GM21723 (cell line): ENCODE measurements at regions not wholly inside any gene's neighbourhood (a gene's known extent, or its start where the extent isn't known, plus 50 kb on each side); places are given as distances from the start of the nearest gene placed in this dataset.

ENCODE experiments used
- ATAC-seq: cut with Tn5 transposase; IDR thresholded peaks from one replicate; pipeline ENCODE4 v1.9.1; 2021; ENCODE audit warnings: mild to moderate bottlenecking, moderate library complexity; ENCODE audit not compliant: unreplicated experiment

DNA sequence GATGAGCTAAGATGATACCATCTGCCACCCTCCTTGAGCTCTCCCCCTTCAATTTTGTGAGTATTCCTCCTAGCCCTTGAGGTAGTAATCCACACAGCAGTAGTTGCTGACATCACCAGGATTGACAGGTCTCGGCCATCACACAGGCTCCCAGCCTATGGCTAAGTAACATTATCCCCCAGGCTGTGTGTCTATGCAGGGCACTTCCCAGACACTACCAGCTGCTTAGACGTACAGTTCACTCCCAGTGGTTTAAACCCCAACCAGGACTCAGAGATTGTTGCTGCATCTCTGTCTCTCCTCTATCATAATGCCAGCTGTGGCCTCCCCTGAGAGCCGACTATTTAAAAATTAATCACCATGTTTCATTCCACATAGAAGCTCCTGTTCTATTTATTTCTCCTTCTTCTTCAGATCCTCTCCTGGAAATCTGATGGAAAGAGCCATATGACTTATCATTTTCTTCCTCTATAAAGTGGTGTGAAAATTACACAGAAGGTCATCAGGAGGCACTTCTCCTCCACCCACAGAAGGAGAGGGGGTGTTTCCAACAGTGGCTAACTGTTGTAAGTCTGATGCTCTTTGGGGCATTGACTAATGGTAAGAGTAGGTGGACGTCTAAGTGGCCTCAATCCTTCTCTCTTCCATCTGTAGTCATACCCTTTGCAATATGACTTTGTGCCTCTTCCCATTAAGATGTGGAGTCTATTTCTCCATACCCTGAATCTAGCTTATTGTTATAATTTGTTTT is 396.3 kb downstream of the SETD4 start:
- no peak for ATAC-seq

DNA sequence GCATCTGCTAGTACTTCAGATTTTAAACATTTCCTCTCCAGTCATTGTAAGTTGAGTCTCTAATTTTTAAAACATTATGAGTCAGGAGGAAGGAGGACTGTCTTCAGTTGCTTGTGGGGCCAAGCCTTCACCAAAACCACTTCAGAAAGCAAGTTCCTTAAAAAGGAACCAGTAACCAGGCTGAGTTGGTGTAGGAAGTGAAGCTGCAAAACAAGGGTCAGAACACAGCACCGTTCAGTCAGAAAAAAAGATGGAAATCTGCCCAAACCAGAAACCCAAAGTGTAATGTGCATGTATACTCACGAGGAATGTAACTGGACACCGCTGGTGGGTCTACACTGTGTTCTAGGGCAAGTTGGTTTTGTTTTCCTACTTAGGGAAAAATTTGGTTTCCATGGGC is 402.1 kb downstream of the SETD4 start:
- no peak for ATAC-seq

DNA sequence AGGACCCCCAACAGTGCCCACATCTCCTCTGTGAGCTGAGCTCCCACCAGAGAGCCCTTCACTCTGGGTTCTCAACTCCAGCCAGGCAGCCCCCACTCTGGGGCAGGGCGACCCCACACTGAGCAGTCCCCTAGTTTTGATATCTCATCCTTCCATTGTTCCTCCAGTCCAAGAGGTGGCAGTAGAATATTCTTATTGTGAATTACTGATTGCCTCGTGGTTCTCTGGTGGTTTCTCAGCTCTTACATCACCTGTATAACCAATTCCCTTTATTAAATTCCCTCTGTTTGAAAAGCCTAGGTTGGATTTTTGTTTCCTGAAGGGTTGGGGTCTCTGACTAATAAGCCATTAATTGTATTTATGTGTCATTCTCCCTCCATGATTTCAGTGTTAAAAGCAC is 407.5 kb downstream of the SETD4 start:
- no peak for ATAC-seq

DNA sequence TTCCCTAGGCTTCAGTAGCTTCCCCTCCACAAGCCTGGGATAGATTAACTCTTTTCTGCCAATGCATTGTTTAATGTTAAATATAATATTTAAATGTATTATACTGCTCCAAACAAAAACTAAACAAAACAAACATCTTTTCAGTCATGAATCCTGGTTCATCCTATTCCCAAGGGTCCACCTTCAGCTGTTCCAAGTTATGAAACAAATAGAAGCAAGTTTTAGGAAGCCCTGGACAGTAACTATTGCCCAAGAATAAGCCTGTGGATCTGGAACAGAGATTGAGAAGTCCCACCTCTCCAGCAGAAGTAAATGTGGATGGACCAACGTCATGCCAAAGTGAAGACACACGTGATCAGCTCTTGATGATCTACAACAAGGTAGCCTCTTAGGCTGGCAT is 408.1 kb downstream of the SETD4 start:
- ATAC-seq: no peak

DNA sequence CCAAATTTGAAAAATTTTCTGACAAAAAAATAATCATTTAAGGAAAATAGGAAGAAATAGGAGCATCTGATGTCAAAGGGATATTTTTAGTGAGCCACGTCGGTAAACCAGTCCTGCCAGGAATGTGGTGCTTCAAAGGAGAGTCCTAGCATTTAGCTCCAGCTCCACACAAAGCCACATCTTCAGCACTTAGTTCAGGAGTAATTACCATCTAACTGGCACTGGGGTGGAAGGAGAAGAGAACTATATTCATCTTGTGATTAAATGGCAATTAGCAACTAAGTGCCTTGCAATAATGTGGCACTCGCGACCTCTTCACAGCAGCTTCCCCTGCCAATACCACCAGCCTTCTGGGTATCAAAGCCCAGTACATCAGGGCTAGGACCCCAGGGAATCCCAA is 409.1 kb downstream of the SETD4 start:
- ATAC-seq: no peak

DNA sequence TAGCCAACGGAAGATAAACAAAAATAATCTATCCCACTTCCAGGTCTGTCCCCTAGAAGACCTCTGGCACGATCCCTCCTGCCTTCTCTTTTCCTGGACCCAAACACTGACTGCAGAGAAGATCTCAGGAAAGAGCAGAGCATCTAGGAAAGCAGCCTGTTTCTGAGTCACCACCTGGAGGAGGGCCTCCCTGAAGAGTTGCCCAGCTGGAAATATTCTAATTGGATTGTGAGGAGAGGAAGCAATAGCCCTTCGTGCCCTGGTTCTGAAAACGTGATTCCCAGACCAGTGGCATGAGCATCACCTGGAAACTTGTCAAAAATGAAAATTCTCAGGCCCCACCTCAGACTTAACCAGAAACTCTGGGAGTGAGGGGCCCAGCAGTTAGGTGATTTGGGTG is 411.1 kb downstream of the SETD4 start:
- ATAC-seq: no peak

DNA sequence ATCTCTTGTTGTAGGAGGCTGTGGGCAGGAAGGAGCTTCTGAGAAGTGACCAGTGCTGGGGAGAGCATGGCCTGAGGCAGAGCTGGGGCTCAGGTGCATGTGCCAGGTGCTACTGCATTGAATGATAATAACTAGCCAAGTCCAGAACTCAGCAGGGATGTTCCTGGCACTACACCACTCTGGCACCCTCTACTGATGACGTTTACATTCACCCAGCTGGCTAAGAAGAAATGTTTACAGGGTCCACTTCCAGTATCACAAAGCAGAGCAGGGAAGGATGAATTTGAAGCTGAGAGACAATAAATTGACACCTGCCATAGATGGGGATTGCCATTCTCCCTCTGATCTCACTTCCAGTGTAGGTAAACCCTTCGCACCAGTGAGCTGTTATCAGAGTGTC is 411.8 kb downstream of the SETD4 start:
- no peak for ATAC-seq

DNA sequence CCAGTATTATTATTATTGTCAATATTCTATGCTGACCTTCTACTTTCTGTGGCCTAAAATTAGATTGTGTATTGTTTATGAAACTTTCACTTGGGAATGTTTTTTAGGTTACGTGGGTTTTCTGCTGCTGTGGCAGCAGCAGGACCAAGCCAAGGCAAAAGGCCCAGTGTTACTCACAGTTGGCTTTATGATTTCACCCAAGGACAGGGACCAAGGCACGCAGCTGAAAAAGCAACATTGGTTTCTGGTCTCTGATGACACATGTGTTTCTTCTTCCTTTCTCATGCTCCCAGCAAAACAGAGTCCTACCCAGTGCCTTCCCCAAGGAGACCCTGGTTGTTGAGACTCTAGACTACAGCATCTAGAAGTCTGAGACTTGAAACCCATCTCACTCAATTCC is 413.7 kb downstream of the SETD4 start:
- ATAC-seq: no peak

DNA sequence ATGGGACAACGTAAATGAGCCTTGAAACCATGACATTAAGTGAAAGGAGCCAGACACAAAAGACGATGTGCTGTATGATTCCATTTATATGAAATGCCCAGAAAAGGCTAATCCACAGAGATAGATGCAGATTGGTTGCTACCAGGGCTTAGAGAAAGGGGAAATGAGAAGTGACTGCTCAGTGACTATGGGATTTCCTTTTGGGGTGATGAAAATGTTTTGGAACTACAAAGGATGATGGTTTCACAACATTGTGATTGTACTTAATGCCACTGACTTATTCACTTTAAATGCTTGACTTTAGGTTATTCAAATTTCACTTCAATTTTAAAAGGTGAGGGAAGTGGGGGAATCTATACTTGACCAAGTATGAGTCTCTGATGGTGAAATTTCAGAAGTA is 414.3 kb downstream of the SETD4 start:
- ATAC-seq: no peak

DNA sequence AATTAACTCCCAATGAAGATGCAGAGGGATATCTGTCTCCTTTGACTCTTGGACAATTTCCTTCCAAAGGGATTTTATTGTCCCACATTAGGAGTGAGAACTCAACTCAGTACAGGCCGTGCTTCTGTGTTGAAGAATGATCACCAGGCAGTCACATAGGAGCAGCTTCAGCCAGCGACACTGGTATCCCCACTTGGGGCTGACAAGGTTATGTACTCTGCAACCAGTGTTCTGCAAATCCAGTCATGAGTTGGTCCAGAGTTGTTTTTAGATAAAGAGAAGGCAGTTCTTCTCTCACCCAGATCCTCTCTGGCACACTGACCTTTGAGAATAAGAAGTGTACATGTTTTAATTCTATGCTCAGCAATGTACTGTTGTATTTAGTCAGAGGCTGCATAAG is 415.8 kb downstream of the SETD4 start:
- no peak for ATAC-seq

DNA sequence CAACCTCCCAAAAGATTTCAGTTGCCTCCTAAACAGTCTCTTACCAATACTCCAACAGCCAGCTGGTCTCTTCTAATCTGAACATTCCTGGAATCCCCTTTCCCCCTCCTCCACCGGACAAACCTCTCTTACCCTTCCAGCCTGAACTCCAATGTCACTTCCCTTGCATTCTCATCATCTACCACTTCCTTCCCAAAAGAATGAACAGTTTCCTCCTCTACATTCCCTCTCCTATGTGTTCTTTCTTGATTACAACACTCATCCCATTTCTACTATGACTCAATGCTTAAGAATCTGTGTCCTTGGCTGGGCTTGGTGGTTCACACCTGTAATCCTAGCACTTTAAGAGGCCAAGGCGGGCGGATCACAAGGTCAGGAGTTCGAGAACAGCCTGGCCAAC is 417.1 kb downstream of the SETD4 start:
- no peak for ATAC-seq

DNA sequence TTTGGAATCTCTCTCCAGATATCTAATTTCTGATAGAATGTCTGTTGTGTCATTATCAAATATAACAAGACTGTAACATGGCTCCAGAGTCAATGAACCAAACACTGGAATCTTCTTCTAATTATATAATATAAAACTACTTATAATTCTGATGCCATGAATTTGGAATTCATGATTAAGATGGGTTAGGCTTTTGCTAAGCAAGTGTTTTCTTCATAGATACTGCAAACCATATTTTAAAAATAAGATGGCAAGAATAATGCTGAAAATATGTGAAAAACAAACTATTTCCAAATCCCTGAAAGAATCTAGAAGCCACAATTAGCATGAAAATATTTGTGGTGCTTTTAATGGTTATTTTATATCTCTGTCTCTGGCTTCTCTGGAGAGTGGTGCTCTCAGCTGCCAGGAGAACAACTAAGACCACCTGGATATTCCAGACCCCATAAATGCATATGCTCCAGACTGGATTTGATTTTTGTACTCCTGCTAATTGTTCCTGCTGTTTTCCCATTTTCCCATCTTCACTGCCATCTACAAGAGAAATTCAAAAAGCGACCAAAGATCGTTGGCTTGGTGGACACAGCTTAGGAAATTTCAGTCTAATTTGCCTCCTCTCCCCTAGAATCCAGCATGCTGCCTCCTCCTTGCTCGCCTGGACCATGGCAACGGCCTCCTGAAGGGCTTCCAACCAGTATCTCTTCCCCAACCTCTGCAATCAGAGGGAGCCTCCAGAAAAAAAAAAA is 418.9 kb downstream of the SETD4 start:
- ATAC-seq: no peak

DNA sequence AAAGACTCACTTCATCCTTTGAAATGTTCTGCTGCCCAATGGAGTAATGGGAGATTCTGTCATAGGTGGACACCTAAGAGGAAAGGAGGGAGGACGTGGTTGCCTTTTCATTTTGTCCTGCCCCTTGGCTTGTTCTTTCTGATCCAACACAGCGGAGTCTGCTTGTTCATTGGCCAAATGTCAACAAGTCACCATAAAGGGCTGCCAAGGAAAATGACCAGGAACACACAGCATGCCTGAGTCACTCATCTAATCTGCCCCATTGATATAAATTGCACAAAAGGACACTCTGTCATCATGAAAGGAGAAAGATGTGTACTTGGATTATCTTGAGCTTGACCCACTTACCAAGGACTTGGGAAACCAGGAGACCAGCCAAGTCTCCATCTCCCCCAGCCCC is 422.9 kb downstream of the SETD4 start:
- ATAC-seq: no peak

DNA sequence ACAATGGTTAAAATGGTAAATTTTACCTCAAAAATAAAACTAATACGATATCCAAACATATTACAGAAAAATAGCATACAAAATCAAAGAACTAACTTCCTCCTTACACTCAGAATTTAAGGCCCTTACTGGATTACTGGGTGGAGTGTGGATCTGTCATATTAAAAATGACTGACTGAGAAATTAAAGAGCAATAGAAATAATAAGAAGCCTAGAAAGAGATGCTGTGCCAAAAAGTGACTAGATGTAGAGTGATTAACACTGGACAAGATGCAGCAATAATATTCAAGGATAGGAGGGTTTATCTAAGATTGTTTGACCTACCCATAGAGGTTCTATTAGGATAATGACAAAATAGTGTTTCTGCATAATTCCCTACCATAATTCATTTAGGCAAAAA is 424.3 kb downstream of the SETD4 start:
- ATAC-seq: no peak

DNA sequence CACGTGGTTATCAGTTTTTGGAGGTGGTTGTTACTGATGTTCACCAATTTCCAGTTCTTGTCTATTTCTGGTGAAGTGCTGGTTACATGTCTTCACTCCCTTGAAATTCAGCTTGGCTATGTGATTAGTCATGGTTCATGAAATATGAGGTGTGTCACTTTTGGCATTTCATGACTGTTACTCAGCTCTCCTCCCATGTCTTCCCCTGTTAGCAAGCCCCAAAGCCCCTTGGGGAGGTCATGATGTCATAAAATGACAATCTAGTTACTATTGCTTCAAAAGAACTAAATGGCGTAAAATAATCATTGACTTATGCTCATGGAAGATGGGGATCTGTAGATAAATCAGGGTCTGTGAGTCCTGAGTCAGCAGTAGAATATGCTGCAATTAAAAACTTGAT is 425.1 kb downstream of the SETD4 start:
- ATAC-seq: no peak

DNA sequence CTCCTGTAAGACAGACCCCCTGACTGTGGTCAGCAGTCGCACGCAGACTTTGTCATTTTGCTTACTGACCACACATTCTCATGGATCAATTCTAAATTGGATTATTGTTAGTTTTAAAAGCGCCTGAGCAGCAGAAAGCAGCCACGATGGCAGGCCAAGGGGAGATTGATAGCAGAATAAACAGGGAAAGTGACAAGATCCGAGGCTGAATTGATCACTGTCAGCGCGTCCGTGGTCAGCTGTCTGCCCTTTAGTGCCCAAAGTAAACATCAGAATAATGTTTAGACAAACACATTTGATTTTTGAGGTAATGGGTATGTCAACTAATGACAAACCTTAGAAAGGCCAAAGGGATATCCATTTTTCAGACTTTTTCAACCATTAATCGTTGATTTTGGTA is 426.8 kb downstream of the SETD4 start:
- no peak for ATAC-seq

DNA sequence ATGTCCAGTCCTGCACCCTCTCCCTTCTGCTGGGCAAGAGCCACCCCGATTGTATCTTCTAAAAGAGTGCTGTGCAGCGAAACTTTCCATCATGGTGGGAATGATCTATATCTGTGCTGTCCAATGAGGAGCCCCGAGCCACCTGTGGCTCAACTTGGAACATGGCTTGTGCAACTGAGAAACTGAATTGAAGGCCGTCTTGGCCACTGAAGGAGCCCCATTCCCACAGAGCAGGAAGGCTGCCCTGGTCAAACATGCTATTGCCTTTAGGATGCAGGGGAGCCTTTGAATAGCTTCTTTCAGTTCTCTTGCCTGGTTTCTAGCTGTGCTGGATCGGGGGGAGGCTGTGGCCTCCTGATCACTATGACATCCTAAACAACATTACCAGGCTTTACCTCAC is 427.6 kb downstream of the SETD4 start:
- no peak for ATAC-seq

DNA sequence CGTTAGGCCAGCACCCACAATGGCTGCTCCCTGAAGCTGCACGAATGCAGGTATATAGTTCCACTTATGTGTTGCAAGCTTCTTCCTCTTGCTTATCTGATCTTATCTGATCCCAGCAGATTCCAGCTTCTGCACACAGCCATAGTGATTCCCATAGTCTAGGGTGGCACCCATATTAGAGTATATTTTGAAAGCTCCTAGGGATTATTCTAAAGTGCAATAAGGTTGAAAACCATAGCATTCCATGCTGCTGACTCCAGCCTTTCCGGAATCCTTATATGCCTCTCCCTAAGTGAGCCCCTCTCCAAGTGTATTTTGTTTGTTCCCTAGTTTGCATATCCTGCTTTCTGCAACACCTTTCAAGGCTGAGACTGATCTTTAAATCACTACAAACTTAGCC is 432.0 kb downstream of the SETD4 start:
- ATAC-seq: no peak

DNA sequence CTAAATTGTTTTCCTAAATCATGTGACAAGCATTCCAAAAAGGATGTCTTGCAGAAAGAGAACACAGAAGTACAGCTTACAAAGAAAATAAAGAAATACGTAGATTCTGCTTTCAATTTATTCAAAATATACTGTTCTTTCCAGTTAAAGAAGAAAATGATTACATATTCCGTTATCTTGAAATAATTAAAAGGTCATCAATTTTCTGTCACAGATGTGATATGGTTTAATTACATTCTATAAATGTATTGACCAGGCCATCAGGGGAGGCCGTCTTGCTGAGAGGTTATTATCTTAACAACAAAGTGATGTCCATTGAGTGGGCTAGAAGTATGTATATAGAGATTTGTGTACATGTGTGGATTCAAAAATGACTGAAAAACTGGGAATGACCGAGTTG is 432.9 kb downstream of the SETD4 start:
- no peak for ATAC-seq

DNA sequence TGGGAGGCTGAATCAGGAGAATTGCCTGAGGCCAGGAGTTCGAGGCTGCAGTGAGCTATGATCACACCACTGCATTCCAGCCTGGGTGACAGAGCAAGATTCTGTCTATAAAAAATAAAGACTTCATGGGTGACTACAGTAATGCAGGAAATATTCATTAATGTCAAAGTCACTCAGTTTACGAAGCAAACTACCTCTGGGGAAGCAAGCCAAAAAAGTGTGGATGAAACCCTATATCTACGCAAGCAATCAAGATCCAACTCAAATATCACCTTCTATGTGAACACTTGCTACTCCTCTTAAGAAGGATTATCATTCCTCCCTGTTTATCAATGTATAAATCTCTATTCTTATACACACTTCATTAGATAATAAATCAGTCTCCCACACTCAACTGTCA is 434.8 kb downstream of the SETD4 start:
- no peak for ATAC-seq

DNA sequence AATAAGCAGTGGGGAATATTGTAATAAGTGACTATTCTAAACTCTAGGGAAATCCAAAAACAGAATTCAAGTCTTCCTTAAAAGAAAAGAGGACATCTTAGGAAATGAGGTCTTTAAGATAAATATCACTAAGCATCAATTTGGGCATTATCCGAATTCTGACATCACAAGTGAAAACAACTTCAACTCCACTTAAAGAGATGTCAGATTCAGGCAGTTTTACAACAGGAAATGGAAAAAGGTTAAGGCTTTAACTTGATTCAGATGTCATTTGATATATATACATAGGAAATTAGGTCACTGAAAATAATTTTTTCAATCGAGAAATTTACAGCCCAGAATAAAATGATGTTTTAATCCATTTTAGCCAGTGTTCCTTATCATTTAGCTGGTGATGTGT is 435.4 kb downstream of the SETD4 start:
- no peak for ATAC-seq

DNA sequence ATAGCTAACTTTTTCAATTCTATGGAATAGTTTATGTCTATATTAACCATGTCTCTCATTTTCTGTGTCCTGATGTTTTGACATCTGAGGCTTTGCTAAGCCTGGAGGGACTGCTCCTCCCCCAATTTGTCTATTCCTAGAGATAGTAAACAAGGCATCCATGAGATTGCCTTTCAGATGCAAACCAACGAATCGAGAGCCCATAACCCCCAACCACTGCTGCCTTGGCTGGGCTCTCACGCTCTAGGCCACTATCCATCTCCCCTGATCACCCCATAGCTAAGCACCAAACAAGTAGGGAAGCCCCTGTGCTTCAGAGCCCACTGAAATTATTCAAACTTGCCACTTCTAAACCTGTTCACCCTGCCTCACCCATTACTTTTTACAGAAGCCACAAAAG is 437.7 kb downstream of the SETD4 start:
- ATAC-seq: no peak

DNA sequence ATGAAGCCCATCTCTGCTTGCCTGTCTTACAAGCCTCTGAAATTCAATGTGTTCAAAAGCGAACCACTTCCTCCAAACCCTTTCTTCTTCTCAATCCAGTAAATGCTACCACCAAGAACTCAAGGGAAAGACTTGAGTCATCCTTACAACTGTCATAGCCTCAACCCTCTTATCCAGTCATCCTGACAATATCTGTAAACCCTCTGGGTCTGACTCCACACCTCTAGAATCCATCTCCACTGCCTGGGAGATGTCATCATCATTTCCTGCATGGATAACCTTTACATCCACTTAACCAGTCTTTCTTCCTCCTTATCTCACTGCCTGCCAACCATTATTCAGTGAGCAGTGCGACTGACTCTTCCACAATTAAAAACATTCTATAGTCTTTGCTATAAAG is 441.1 kb downstream of the SETD4 start:
- ATAC-seq: no peak
